Heart left ventricle (tissue), 16 donors: ENCODE measurements at regions not wholly inside any gene's neighbourhood (a gene's known extent, or its start where the extent isn't known, plus 50 kb on each side); places are given as distances from the start of the nearest gene placed in this dataset.

Source experiments
- ATAC-seq, 4 donors: fragments of 200-7000 bp; cut with Tn5 transposase; one replicate each; pipeline ENCODE4 v1.9.1; 2020 to 2022; ENCODE audit warnings: moderate library complexity in 4 of 4, mild to moderate bottlenecking in 3 of 4, moderate number of reproducible peaks in 1 of 4
- DNase-seq, 5 donors: peaks; one replicate each; pipeline ENCODE4 v3.0.0-alpha.2; 2020
- H3K27ac ChIP-seq, 12 donors: fragments of 200-600 bp; sonication (generic) in 4 of 12; one replicate each; pipeline versions ENCODE4 v1.5.0 to v1.8.0; 2016 to 2022; ENCODE audit warnings: mild to moderate bottlenecking in 2 of 12
- H3K27me3 ChIP-seq, 9 donors: fragments of 200-600 bp; sonication (generic) in 2 of 9; one replicate each; pipeline versions ENCODE4 v1.5.1 to v1.8.0; 2016 to 2022; ENCODE audit warnings: mild to moderate bottlenecking in 3 of 9
- H3K36me3 ChIP-seq, 9 donors: fragments of 200-600 bp; sonication (generic) in 2 of 9; one replicate each; pipeline versions ENCODE4 v1.5.0 to v1.8.0; 2018 to 2022; ENCODE audit warnings: mild to moderate bottlenecking in 2 of 9
- H3K4me1 ChIP-seq, 12 donors: fragments of 200-600 bp; sonication (generic) in 4 of 12; one replicate each; pipeline versions ENCODE4 v1.5.0 to v1.8.0; 2016 to 2022; ENCODE audit warnings: mild to moderate bottlenecking in 3 of 12
- H3K4me3 ChIP-seq, 12 donors: fragments of 200-600 bp; sonication (generic) in 4 of 12; one replicate each; pipeline versions ENCODE4 v1.5.0 to v1.8.0; 2017 to 2022; ENCODE audit warnings: mild to moderate bottlenecking in 9 of 12, moderate library complexity in 4 of 12
- H3K9me3 ChIP-seq, 12 donors: fragments of 200-600 bp; sonication (generic) in 4 of 12; one replicate each; pipeline versions ENCODE4 v1.5.0 to v1.8.0; 2016 to 2022; ENCODE audit warnings: mild to moderate bottlenecking in 1 of 12
- POLR2A ChIP-seq, 2 donors: fragments of 450-650 bp; IDR thresholded peaks; one replicate each; pipeline ENCODE4 v1.6.1; 2017; ENCODE audit warnings: antibody characterized with exemption in 2 of 2, mild to moderate bottlenecking in 2 of 2, moderate library complexity in 2 of 2
- WGBS, 4 donors: extraction: QIAGEN DNeasy Blood & Tissue Kit in 2 of 4; methylation state at CpG; one replicate each; pipeline versions ENCODE4 v1.1.5 to v1.1.7; 2013 to 2018; 5-methylcytosine and 5-hydroxymethylcytosine counted together
- intact Hi-C, 10 donors: fragments of 100-400 bp; cut with DNase I; formaldehyde crosslinking; loops; one replicate each; pipeline versions ENCODE4 v1.11.1 to v1.14.2; 2022
- TF ChIP-seq, protein P1 (sequence below), 12 donors: fragments of 200-600 bp; sonication (generic) in 4 of 12; IDR thresholded peaks; one replicate each; pipeline versions ENCODE4 v1.5.0 to v1.8.0; 2018 to 2022; ENCODE audit warnings: antibody characterized with exemption in 12 of 12, mild to moderate bottlenecking in 5 of 12
- donor health status: ischemic (EF 13 %, LVEDD 7.1; RV severe dilation, severe dysfunction).
- donor health status: healthy with polysubstance abuse.
- donor health status: DM: no; HTN: yes; CAD: no.
- donor health status: DM: no; HTN: no; CAD: no.
- donor health status: ischemic (EF 25% LVEDD 6.9; RV normal size, moderate dysfunction).
- donor health status: ischemic (EF 25% LVEDD 5.7; RV mildly dilated, moderate dysfunction).
- donor health status: healthy.
- donor health status: DM: yes; HTN: yes; CAD: no.
- donor health status: ischemic (EF 35%, LVEDD 5.7; RV mildly dilated, moderate dysfunction).
- donor health status: nonischemic (EF 11% LVEDD 7.7; RV severe dilation, severe dysfunction).
- donor health status: DM: yes; HTN: yes; CAD: no.
- donor health status: PGD.
- donor health status: ischemic (EF 29% LVEDD 5.4; RV normal size, mild dysfunction).
- donor health status: nonischemic (EF 23%, LVEDD 6.1; RV moderate dilation, normal function).

DNA sequence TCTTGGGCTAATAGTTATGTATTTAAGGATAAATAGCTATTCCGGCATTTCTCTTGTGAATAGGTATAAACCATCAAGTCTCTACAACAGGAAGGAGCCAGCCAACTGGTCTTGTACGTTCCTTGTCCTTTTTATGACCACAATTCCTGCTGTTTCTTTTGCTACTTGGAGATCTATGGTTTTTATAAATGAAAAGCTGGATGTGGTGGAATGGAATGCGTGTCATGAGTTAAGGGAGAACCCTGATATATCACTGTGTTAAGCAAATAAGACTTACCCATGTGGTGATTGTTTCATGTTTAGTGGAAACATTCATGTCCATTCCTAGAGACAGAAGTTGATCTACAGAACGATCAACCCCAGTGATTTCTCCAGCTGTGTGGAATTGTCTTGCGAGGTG lies 282.1 kb downstream of the RPS6KC1 start:
- no peaks in the 10 kb centered on the region for H3K4me1 ChIP-seq
- no peaks in the 10 kb centered on the region for H3K27me3 ChIP-seq
- 88 to 93% (median 91%) methylated on average over 5 of the region's 5 CpGs for WGBS, 4 donors
- DNase-seq: no peak
- intact Hi-C loops: no loop called here
- H3K4me3 ChIP-seq: no peak overlapping the region
- H3K9me3 ChIP-seq: no peaks in the 10 kb centered on the region
- no peak overlapping the region for H3K27ac ChIP-seq
- TF ChIP-seq, protein P1, sequence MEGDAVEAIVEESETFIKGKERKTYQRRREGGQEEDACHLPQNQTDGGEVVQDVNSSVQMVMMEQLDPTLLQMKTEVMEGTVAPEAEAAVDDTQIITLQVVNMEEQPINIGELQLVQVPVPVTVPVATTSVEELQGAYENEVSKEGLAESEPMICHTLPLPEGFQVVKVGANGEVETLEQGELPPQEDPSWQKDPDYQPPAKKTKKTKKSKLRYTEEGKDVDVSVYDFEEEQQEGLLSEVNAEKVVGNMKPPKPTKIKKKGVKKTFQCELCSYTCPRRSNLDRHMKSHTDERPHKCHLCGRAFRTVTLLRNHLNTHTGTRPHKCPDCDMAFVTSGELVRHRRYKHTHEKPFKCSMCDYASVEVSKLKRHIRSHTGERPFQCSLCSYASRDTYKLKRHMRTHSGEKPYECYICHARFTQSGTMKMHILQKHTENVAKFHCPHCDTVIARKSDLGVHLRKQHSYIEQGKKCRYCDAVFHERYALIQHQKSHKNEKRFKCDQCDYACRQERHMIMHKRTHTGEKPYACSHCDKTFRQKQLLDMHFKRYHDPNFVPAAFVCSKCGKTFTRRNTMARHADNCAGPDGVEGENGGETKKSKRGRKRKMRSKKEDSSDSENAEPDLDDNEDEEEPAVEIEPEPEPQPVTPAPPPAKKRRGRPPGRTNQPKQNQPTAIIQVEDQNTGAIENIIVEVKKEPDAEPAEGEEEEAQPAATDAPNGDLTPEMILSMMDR (IDR thresholded peaks at IDR 0.05): no peak
- no peak for ATAC-seq
- H3K36me3 ChIP-seq: no peaks in the 10 kb centered on the region

DNA sequence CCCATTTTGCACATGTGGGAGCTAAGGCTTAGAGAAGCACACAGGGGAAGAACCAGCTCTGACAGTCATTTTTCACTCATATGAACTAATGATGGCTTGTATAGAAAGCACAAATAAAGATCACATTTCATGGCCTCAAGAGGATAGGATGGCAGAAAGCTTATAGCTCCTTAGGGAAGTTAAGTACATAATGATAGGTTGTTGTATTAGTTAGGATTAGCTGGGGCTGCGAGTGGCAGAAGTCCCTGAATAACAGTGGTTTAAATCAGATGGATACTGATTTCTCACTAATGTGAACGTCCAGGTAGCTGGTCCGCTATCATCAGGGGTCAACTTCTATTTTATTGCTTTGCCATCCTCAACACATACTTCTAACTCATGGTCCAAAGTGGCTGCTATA lies 284.0 kb downstream of the RPS6KC1 start:
- no peaks in the 10 kb centered on the region for H3K9me3 ChIP-seq
- H3K4me3 ChIP-seq: no peak overlapping the region
- no peak overlapping the region for H3K27ac ChIP-seq
- no peak for DNase-seq
- no peaks in the 10 kb centered on the region for H3K27me3 ChIP-seq
- TF ChIP-seq, protein P1 (IDR thresholded peaks at IDR 0.05): no peak
- no peak for TF ChIP-seq POLR2A (IDR thresholded peaks at IDR 0.05)
- H3K36me3 ChIP-seq: no peaks in the 10 kb centered on the region
- no peak for ATAC-seq
- 86 to 95% (median 91%) methylated on average over 3 of the region's 3 CpGs for WGBS, 4 donors
- intact Hi-C loops: no loop called here
- H3K4me1 ChIP-seq: no peaks in the 10 kb centered on the region

DNA sequence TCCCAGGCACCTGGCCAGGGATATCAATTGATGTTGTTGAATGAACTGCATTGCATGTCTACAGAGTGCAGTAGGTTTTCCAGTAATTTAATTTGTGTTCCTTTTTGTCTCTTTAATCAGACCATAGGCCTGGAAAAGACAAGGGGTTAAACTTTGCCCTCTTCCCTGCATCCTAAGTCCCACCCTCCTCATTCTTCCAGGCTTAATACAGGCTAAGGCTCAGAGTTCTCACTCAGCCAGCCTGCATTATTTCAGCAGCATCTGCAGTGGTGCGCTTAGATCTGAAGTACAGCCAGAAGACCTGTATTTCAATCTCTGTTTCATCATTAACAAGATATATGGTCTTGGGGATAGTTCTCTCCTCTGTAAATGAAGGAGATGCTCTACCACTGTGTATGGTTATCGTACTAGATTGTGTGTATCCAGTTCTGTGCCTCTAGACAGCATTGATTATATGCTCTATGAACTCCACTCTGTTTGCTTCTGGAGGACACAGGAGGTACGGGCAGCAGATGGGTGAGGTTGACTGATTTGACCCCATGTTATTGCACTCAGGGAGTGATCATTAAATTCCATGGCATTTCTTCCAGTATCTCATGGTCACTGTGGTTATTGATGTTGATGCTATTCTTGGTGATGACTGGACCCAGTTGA lies 286.1 kb downstream of the RPS6KC1 start:
- ATAC-seq: no peak
- H3K4me1 ChIP-seq: no peaks in the 10 kb centered on the region

DNA sequence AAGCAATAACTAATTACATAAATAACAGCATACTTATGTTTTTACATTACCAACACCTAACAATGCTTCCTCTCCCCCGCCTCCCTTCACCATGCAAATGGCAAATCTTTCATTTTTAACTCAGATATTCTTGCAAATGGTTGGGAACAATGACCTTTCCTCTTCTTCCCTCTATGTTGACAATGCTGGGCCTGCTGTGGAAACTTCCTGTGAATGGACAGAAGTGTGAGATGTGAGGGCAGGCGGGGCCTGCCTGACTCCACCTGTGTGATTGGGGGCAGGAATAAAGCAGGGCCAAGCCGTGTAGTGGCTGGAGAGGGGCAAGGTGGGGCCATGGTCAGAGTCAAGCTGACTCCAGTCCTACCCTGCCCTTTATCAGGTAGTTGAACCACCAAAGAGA lies 289.6 kb downstream of the RPS6KC1 start:
- Histone ChIP-seq H3K27ac (no peak overlapping the region), H3K9me3 (no peaks in the 10 kb centered on the region), H3K36me3 (no peaks in the 10 kb centered on the region), H3K27me3 (peaks cover 0 to 2% (median 0%) of the 10 kb centered on the region in 9 donors), H3K4me1 (no peaks in the 10 kb centered on the region), H3K4me3 (no peak overlapping the region)
- TF ChIP-seq, protein P1 (IDR thresholded peaks at IDR 0.05): no peak
- no peak for TF ChIP-seq POLR2A (IDR thresholded peaks at IDR 0.05)
- intact Hi-C loops: no loop called here
- ATAC-seq: no peak
- DNase-seq: no peak
- 79 to 83% (median 81%) methylated on average over 3 of the region's 3 CpGs for WGBS, 4 donors

More for the DNA sequence above, 286.1 kb downstream of the RPS6KC1 start:
- WGBS, 4 donors: 91 to 95% (median 92%) methylated on average over 3 of the region's 3 CpGs
- no peaks in the 10 kb centered on the region for H3K9me3 ChIP-seq
- no peak for DNase-seq
- intact Hi-C loops: no loop called here
- no peak overlapping the region for H3K4me3 ChIP-seq
- H3K27me3 ChIP-seq: no peaks in the 10 kb centered on the region
- H3K27ac ChIP-seq: no peak overlapping the region
- H3K36me3 ChIP-seq: no peaks in the 10 kb centered on the region
- TF ChIP-seq POLR2A (IDR thresholded peaks at IDR 0.05): no peak
- TF ChIP-seq, protein P1 (IDR thresholded peaks at IDR 0.05): no peak
